ENCODE measurements at regions not wholly inside any gene's neighbourhood (a gene's known extent, or its start where the extent isn't known, plus 50 kb on each side); places are given as distances from the start of the nearest gene placed in this dataset.

DNA sequence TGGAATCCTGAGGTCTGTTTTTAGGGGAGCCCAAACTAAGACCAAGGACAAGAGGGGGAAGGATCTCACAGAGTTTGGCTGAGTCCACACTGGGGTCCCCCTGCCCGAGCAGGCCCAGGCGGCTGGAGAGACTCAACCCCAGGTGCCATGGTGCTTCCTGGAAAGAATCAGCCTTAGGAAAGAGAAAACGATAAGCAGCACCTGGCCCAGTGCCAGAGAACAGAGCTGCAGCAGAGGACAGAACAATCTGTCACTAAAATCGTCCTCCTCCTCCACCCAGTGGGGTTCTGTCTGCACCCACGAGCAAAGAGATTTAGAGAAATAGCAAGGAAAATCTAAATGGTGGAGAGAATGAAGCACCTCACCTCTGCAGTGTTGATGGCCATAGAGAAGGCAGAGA lies 470.5 kb downstream of the BCOR start:
- 58 to 60% methylated on average over 5 of the region's 5 CpGs for WGBS, 2 donors
- TF ChIP-seq, protein P1, sequence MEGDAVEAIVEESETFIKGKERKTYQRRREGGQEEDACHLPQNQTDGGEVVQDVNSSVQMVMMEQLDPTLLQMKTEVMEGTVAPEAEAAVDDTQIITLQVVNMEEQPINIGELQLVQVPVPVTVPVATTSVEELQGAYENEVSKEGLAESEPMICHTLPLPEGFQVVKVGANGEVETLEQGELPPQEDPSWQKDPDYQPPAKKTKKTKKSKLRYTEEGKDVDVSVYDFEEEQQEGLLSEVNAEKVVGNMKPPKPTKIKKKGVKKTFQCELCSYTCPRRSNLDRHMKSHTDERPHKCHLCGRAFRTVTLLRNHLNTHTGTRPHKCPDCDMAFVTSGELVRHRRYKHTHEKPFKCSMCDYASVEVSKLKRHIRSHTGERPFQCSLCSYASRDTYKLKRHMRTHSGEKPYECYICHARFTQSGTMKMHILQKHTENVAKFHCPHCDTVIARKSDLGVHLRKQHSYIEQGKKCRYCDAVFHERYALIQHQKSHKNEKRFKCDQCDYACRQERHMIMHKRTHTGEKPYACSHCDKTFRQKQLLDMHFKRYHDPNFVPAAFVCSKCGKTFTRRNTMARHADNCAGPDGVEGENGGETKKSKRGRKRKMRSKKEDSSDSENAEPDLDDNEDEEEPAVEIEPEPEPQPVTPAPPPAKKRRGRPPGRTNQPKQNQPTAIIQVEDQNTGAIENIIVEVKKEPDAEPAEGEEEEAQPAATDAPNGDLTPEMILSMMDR (IDR thresholded peaks at IDR 0.05), result no peak

DNA sequence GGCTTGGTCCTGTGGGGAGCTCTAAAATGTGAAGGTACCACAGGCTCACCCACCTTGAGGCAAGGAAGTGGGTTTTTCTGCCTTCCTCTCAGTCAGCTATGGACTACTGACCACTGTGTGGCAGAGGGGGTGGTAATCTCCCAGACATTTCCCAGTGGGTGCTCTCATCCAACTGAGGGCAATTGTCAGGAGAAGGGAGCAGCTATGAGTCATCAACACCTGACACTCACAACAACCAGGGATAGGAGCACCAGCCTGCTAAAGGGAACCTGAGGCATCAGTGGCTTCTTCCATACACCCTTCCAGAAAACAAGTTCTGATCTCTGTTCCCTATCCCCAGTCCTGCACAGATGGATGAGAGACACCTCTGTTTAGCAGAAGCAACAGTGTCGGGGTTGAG lies 468.8 kb downstream of the BCOR start:
- Histone ChIP-seq H3K4me3 (replicated peaks in 1 of 3) (no peak overlapping the region), H3K36me3 (no peaks in the 10 kb centered on the region), H3K27me3 (no peaks in the 10 kb centered on the region), H3K27ac (no peak overlapping the region), H3K9me3 (no peaks in the 10 kb centered on the region), H3K4me1 (peaks cover 0 to 4% of the 10 kb centered on the region in 2 donors)
- TF ChIP-seq, protein P1 (IDR thresholded peaks at IDR 0.05), result no peak
- no peak for TF ChIP-seq POLR2A (IDR thresholded peaks at IDR 0.05)
- 100% methylated on average over 1 of the region's 1 CpG; no CpG with 5 or more reads in 1 of the 2 donors for WGBS, 2 donors
- intact Hi-C loops (cut with DNase I), result no loop called here
- DNase-seq, result no peak

More for the DNA sequence above, 470.5 kb downstream of the BCOR start:
- Histone ChIP-seq H3K4me3 (replicated peaks in 1 of 3) (no peak overlapping the region), H3K9me3 (no peaks in the 10 kb centered on the region), H3K27me3 (no peaks in the 10 kb centered on the region), H3K4me1 (peaks cover 0 to 4% of the 10 kb centered on the region in 2 donors), H3K27ac (no peak overlapping the region), H3K36me3 (no peaks in the 10 kb centered on the region)
- DNase-seq, result no peak
- intact Hi-C loops (cut with DNase I), result no loop called here

DNA sequence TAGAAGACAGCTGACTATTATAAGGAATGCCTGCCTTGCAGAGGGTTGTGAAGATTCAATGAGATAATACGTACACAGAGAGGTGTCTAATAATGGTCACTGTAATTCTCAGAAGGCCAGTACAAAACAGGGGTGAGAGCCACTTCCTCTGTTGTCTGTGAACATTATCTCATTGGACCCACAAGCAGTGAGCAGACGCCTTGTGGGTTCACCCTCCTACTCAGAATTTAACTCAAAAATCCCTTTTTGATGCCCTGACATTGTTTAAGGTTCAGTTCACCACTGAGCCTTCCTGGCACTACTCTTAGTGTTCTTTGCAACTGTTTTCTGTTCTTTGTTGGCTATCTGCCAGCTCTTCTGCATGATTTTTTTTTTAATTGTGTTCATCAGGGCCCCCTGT lies 467.4 kb downstream of the BCOR start:
- intact Hi-C loops (cut with DNase I), result no loop called here
- 50 to 64% methylated on average over 2 of the region's 2 CpGs for WGBS, 2 donors

DNA sequence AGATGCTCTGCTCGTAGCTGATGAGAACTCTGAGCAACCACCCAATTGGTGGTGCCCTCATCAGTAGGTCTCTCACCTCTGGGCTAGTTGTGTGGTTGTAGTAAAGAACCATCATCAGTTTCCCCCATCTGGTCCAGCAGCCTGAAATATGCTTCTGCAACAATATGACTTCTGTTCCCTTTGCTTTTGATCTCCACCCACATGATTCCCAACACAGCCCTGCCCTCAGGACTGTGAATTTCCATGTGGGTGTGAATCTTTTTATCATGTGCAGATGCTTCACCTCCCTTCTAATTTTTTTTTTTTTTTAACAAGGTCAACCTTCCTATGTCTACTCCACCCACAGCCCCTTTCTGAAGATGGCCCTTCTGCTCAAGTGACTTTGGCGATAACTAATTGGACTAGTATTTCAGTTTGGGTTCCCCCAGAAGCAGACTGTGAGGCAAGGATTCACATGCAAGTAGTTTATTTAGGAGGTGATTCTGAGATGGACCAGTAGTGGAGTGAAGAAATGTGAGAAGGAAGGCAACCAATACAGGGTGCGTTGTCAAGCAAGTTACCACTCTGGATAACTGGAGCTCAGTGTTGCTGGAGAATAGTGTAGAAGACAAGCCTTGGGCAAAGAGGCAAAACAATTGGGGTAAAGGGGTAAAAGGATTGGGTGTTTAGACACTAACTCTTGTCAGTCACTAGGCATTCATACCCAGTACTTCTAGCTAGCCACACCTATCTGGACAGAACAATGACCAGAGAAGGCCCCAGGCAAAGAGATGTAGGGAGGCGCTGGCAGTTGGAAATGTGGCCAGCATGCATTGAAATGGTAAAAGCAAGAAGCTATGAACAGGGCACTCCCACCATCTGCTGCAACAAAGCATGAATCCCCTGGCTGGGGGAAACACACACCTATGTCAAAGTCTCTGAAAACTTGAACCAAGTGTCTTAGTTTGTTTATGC lies 466.2 kb downstream of the BCOR start:
- no peak overlapping the region for H3K27ac ChIP-seq
- H3K9me3 ChIP-seq, result no peaks in the 10 kb centered on the region
- H3K36me3 ChIP-seq, result no peaks in the 10 kb centered on the region
- WGBS, 2 donors, result 96% methylated on average over 4 of the region's 4 CpGs
- H3K27me3 ChIP-seq, result no peaks in the 10 kb centered on the region
- H3K4me1 ChIP-seq, result peaks cover 0 to 4% of the 10 kb centered on the region in 2 donors
- no peak for DNase-seq
- intact Hi-C loops (cut with DNase I), result no loop called here
- H3K4me3 ChIP-seq (replicated peaks in 1 of 3), result no peak overlapping the region
- TF ChIP-seq POLR2A (IDR thresholded peaks at IDR 0.05), result no peak
- TF ChIP-seq, protein P1 (IDR thresholded peaks at IDR 0.05), result no peak

More for the DNA sequence above, 467.4 kb downstream of the BCOR start:
- Histone ChIP-seq H3K4me1 (peaks cover 0 to 4% of the 10 kb centered on the region in 2 donors), H3K9me3 (no peaks in the 10 kb centered on the region), H3K27ac (no peak overlapping the region), H3K36me3 (no peaks in the 10 kb centered on the region), H3K4me3 (replicated peaks in 1 of 3) (no peak overlapping the region), H3K27me3 (no peaks in the 10 kb centered on the region)
- no peak for TF ChIP-seq POLR2A (IDR thresholded peaks at IDR 0.05)
- TF ChIP-seq, protein P1 (IDR thresholded peaks at IDR 0.05), result no peak
- no peak for DNase-seq

DNA sequence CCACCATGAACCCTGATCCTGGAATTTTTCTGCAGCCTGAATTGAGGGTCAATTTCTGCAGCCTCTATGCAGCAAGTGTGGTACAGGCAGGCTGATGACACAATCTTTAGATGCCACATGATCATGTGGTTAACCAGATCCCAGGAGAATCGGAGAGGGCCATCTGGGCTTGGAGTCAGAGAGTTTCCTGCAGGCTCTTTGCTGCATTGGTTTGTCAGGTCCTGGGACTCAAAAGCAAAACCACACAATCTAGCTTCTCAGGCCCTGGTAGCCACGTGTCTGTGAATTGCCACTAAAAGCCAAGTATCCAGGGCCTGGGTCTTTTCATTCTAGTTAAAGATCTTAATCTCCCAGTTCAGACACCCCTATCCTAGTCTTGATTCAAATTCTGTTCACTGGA lies 464.5 kb downstream of the BCOR start:
- Histone ChIP-seq H3K9me3 (no peaks in the 10 kb centered on the region), H3K4me1 (peaks cover 0 to 4% of the 10 kb centered on the region in 2 donors), H3K27ac (no peak overlapping the region), H3K27me3 (no peaks in the 10 kb centered on the region), H3K36me3 (no peaks in the 10 kb centered on the region), H3K4me3 (replicated peaks in 1 of 3) (no peak overlapping the region)
- TF ChIP-seq POLR2A (IDR thresholded peaks at IDR 0.05), result no peak
- TF ChIP-seq, protein P1 (IDR thresholded peaks at IDR 0.05), result no peak
- 77 to 82% methylated on average over 2 of the region's 2 CpGs for WGBS, 2 donors
- no peak for DNase-seq
- intact Hi-C loops (cut with DNase I), result no loop called here

Data from thyroid gland (tissue), 4 donors.